ENCODE measurements at regions not wholly inside any gene's neighbourhood (a gene's known extent, or its start where the extent isn't known, plus 50 kb on each side); places are given as distances from the start of the nearest gene placed in this dataset.

- no peak for DNase-seq (ENCODE audit: low read depth, low spot score)
- no peak overlapping the region for H3K4me3 ChIP-seq (ENCODE audit: low read length)
These were observed 162.3 kb downstream of the PAX1 start for GRCh38 chr20:21867811-21868210.

DNA sequence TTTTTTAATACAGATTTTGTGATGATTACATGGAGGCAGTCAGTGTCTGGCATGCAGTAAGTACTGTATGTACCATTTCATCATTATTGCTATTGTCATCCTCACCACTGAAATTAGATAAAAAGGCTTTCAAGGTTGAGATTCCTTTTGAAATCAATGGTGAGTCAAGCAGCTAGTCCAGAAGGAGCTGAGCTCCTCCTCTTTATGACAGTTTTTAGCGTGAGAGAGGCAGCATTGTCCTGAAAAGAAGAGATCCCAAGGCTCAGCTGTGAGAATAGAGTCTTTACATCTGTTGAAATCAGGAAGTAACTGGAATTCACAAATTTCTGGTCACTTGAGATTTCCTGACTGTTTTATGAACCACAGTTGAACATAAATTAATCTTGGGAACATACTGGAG lies 161.9 kb downstream of the PAX1 start:
- no peak for DNase-seq (ENCODE audit: low read depth, low spot score)
- H3K4me3 ChIP-seq (ENCODE audit: low read length): no peak overlapping the region

DNA sequence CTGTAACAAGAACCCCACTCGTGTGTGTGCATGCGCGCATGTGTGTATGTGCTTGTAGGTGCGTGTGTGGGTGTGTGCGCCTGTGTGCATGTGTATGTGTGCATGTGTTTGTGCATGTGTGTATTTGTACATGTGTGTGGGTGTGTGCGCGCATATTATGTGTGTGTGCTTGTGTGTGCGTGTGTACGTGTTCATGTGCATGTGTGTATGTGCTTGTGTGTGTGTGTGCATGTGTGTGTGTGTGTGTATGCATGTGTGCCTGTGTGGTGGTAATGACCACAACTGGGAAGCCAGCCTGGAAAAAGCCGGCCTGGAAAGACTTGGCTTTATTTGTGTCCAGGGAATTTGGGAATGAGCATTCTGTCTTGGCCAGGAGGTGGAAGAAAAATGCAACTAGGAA lies 157.5 kb downstream of the PAX1 start:
- DNase-seq (ENCODE audit: low read depth, low spot score): no peak
- H3K4me3 ChIP-seq (ENCODE audit: low read length): no peak overlapping the region

DNA sequence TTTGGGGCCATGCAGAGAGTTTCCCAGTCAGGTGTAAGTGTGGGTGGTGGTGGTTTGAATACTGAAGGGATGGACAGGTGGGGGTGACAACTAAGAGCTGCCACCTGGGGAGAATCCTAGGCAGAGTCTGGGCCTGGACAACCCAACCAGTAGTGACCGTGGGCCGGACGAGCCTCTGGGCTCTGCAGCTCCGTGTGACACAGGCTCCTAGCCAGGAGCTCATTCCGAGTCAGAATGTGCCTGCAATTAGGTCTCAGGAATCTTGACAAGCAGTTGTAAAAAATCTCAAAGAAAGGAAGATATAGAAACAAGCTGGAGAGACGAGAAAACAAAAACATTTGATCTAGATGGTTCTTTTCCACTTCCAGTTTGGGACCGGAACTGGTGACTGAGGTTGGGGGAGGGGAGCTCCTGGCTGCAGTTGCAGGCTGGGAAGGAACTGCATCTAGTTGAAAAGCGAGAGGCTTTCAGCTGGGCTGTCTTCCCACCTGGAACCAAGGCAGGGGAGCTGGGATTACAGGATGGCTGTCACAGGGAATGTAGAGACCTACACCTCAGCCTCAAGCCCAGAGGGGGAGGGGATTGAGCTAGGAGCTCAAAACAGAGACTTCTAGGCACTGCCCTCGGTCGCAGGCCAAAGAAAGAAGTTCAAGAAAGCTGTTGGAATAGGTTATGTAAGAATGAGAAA lies 156.9 kb downstream of the PAX1 start:
- DNase-seq (ENCODE audit: low read depth, low spot score): no peak
- no peak overlapping the region for H3K4me3 ChIP-seq (ENCODE audit: low read length)

DNA sequence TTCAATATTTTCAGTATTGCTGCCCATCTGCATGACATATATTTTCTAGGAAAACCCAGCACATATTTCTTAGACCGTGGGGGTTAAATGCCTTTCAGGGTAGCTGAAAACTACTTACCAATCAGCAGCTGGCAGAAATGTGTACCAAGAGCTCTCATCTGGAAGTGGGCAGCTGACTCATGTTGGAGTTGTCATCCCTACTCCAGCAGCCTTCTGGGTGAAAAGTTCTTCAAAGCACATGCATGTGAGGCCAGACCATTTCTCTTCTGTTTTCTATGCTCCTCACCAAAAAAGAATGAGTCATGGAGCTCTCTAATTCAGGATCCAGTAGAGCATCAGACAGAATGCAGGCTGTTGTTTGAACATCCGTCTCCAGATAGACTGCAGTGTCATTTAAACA lies 135.5 kb downstream of the PAX1 start:
- no peak overlapping the region for H3K4me3 ChIP-seq (ENCODE audit: low read length)
- no peak for DNase-seq (ENCODE audit: low read depth, low spot score)

- no peak overlapping the region for H3K4me3 ChIP-seq (ENCODE audit: low read length)
- DNase-seq (ENCODE audit: low read depth, low spot score): no peak
These were observed 134.5 kb downstream of the PAX1 start for GRCh38 chr20:21839982-21840381.

DNA sequence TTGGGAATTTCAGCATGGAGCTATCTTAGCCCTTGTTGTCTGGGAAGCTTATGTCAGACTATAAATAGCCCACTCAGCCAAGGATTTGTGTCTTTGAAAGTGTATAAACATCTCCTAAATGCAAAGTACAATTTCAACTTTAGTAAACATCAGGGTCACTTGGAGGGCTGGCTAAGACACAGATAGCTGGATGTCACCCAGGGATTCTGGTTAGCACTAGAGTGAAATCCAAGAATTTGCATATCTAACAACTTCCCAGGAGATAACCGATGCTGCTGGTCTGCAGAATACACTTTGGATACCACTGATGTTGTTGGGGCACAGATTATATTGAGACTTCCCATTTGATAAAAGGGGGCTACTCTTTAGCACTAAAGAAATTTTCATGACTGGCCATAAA lies 130.9 kb downstream of the PAX1 start:
- H3K4me3 ChIP-seq (ENCODE audit: low read length): no peak overlapping the region
- no peak for DNase-seq (ENCODE audit: low read depth, low spot score)

DNA sequence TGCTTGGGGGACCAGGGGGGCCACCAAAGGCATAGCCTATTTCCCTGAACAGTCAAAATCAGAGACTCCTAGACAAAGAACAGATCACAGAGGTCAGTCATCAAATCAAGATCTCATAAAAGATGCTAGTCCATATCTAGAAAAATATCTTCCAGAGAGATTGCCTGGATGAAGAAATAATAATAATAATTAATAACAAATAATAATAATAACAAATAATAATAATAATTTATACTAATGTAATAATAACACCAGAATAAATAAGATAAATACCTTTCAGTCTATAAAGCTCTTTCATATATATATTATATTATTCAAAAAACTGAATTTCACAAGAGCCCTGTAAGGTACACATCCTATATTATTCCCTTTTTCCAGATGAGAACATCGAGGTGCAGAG lies 129.6 kb downstream of the PAX1 start:
- H3K4me3 ChIP-seq (ENCODE audit: low read length): no peak overlapping the region
- no peak for DNase-seq (ENCODE audit: low read depth, low spot score)

- no peak overlapping the region for H3K4me3 ChIP-seq (ENCODE audit: low read length)
- DNase-seq (ENCODE audit: low read depth, low spot score): no peak
These were observed 127.2 kb downstream of the PAX1 start for GRCh38 chr20:21832442-21833385.

DNA sequence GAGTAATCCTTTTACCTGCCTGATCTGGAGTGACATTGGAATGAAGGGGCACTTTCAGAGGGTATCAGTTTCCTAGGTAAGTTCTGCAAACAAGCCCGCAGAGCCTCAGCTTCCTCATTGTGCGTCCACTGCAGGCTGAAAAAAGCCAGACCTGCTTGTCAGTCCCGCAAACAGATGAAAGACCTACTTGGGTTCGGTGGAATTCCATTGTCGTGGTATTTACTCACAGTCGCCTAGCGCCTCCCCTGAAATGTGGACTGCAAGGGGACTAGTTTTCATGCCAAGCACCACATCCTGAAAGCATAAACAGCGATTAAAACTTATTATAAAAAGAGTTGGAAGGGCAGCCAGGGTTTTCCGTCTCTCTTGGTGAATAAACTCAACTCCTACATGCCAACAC lies 121.5 kb downstream of the PAX1 start:
- no peak for DNase-seq (ENCODE audit: low read depth, low spot score)
- H3K4me3 ChIP-seq (ENCODE audit: low read length): no peak overlapping the region

- H3K4me3 ChIP-seq (ENCODE audit: low read length): no peak overlapping the region
- no peak for DNase-seq (ENCODE audit: low read depth, low spot score)
These were observed 115.9 kb downstream of the PAX1 start for GRCh38 chr20:21821358-21821757.

- DNase-seq (ENCODE audit: low read depth, low spot score): no peak
- H3K4me3 ChIP-seq (ENCODE audit: low read length): no peak overlapping the region
These were observed 115.2 kb downstream of the PAX1 start for GRCh38 chr20:21820688-21821087.

- H3K4me3 ChIP-seq (ENCODE audit: low read length): no peak overlapping the region
- no peak for DNase-seq (ENCODE audit: low read depth, low spot score)
These were observed 114.6 kb downstream of the PAX1 start for GRCh38 chr20:21820045-21820444.

- H3K4me3 ChIP-seq (ENCODE audit: low read length): no peak overlapping the region
- DNase-seq (ENCODE audit: low read depth, low spot score): no peak
These were observed 106.9 kb downstream of the PAX1 start for GRCh38 chr20:21812379-21812778.

DNA sequence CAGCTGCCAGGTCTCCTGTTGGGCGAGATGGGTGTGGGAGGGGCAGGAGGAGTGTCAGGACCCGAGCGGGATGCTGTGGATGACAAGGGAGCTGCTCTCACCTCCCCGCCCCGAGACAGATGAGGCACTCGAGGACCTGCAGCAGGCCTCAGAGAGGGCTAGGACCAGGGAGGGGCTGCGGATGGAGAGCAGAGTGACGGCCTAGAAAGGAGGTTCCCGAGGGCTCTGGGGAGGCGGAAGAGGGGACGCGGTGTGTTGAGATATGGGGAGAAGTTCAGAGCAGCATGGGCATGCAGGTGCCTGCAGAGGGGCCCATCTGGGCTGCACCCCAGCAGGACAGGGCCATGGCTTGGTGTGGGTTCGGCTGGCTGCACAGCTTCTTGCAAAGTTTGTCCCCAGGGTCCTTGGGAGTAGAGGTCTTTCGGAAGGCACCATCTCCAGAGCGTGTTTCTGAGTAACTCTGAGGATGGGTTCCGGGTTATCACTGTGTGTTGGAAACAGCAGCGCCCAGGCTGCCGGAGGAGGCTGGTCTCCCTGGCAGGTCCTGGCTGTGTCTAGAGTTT lies 104.6 kb downstream of the PAX1 start:
- no peak overlapping the region for H3K4me3 ChIP-seq (ENCODE audit: low read length)
- DNase-seq (ENCODE audit: low read depth, low spot score): no peak

GRCh38 chr20:21808863-21809664 lies 103.6 kb downstream of the PAX1 start:
- peak; percentile 28 for DNase-seq (ENCODE audit: low read depth, low spot score)
- H3K4me3 ChIP-seq (ENCODE audit: low read length): no peak overlapping the region

GRCh38 chr20:21808139-21808538 lies 102.7 kb downstream of the PAX1 start:
- H3K4me3 ChIP-seq (ENCODE audit: low read length): no peak overlapping the region
- no peak for DNase-seq (ENCODE audit: low read depth, low spot score)

- no peak for DNase-seq (ENCODE audit: low read depth, low spot score)
- no peak overlapping the region for H3K4me3 ChIP-seq (ENCODE audit: low read length)
These were observed 99.3 kb downstream of the PAX1 start for GRCh38 chr20:21804802-21805201.

DNA sequence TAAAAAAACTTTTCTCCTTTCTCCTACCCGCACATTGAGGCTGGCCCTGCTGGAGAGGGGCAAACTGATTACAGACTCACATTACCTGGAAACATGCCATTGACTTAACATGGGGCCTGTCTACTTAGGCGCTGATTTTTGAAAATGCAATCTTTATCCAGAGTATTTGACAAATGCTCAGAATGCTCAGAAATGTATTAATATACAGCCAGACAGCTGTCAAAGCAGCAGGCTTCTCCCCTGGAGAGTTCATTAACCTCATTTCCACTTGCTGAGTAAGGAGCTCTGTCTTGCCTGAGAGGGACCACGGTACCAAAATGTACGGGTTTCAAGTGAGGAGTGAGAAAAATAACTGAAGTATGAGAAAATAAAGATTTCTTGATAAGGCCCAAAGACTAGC lies 95.7 kb downstream of the PAX1 start:
- DNase-seq (ENCODE audit: low read depth, low spot score): no peak
- H3K4me3 ChIP-seq (ENCODE audit: low read length): no peak overlapping the region

DNA sequence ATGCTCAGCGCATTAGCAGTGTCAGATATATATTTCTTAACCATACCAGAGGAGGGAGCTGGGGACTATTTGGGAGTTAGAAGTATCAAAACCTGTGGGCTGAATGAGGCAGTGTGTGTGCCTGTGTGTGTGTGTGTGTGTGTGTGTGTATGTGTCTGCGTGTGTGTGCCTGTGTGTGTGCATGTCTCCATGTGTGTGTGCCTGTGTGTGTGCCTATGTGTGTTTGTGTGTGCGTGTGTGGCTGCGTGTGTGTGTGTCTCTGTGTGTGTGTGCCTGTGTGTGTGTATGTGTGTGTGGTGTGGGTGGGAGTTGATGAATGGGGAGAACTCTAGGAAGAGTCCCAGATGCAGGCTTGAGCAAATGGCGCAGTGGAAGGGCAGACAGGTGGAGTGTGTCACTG lies 92.9 kb downstream of the PAX1 start:
- H3K4me3 ChIP-seq (ENCODE audit: low read length): no peak overlapping the region
- no peak for DNase-seq (ENCODE audit: low read depth, low spot score)

All from Jurkat, Clone E6-1 (cell line).